ENCODE measurements at regions not wholly inside any gene's neighbourhood (a gene's known extent, or its start where the extent isn't known, plus 50 kb on each side); places are given as distances from the start of the nearest gene placed in this dataset.

GRCh38 chr13:61709258-61709657 is 293.6 kb upstream of the PCDH20 start:
- H3K27me3 Mint-ChIP-seq = no peaks in the 10 kb centered on the region
- no peak for ATAC-seq (ENCODE audit: low read depth in 2 of 2)
- H3K4me1 Mint-ChIP-seq = no peaks in the 10 kb centered on the region
- H3K27ac Mint-ChIP-seq = no peak overlapping the region
- H3K36me3 Mint-ChIP-seq = no peaks in the 10 kb centered on the region
- H3K9me3 Mint-ChIP-seq = peaks cover 4 to 15% (median 8%) of the 10 kb centered on the region in 7 donors
- DNase-seq = no peak
- H3K4me3 Mint-ChIP-seq = no peak overlapping the region

- Mint-ChIP-seq H3K9me3 (peaks cover 5 to 24% (median 9%) of the 10 kb centered on the region in 7 donors), H3K4me3 (no peak overlapping the region), H3K27ac (no peak overlapping the region), H3K36me3 (peaks cover 0 to 5% of the 10 kb centered on the region in 2 donors), H3K27me3 (no peaks in the 10 kb centered on the region), H3K4me1 (no peaks in the 10 kb centered on the region)
- no peak for DNase-seq
- ATAC-seq (ENCODE audit: low read depth in 2 of 2) = no peak
Measured at GRCh38 chr13:61706899-61707298, 291.2 kb upstream of the PCDH20 start.

- H3K36me3 Mint-ChIP-seq = peaks cover 0 to 5% of the 10 kb centered on the region in 2 donors
- no peaks in the 10 kb centered on the region for H3K4me1 Mint-ChIP-seq
- H3K4me3 Mint-ChIP-seq = no peak overlapping the region
- ATAC-seq (ENCODE audit: low read depth in 2 of 2) (no peak), DNase-seq (no peak)
- peaks cover 0 to 23% (median 8%) of the 10 kb centered on the region in 7 donors for H3K9me3 Mint-ChIP-seq
- no peak overlapping the region for H3K27ac Mint-ChIP-seq
- no peaks in the 10 kb centered on the region for H3K27me3 Mint-ChIP-seq
Measured at GRCh38 chr13:61700620-61701019, 285.0 kb upstream of the PCDH20 start.

- Mint-ChIP-seq H3K4me3 (no peak overlapping the region), H3K27me3 (no peaks in the 10 kb centered on the region), H3K27ac (no peak overlapping the region), H3K36me3 (peaks cover 0 to 5% of the 10 kb centered on the region in 2 donors), H3K4me1 (no peaks in the 10 kb centered on the region), H3K9me3 (peaks cover 0 to 21% (median 8%) of the 10 kb centered on the region in 7 donors)
- ATAC-seq (ENCODE audit: low read depth in 2 of 2) (no peak), DNase-seq (no peak)
Measured at GRCh38 chr13:61700181-61700580, 284.5 kb upstream of the PCDH20 start.

DNA sequence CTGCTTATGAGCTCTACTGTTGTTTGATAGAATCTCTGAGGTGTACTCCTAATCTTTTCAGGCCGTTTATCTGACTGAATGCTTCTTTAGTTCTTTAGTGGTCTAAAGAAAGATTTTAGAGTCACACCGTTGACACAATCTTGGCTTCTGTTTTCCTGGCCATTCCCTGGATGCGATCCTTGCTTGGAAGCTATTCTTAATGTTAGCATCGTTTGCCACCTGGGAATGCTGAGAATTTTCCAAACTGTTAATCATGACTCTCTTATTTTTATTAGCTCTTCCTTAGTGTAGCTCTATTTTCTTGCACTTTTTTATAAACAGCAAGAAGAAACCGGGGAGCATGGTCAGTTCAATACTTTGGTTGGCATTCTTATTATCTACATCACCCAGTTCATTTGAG is 281.0 kb upstream of the PCDH20 start:
- Mint-ChIP-seq H3K4me3 (no peak overlapping the region), H3K27me3 (no peaks in the 10 kb centered on the region), H3K36me3 (no peaks in the 10 kb centered on the region), H3K27ac (no peak overlapping the region), H3K9me3 (peaks cover 0 to 12% (median 3%) of the 10 kb centered on the region in 7 donors), H3K4me1 (no peaks in the 10 kb centered on the region)
- ATAC-seq (ENCODE audit: low read depth in 2 of 2) (no peak), DNase-seq (no peak)

GRCh38 chr13:61695147-61695546 is 279.5 kb upstream of the PCDH20 start:
- DNase-seq = no peak
- no peak for ATAC-seq (ENCODE audit: low read depth in 2 of 2)
- Mint-ChIP-seq H3K36me3 (no peaks in the 10 kb centered on the region), H3K9me3 (peaks cover 0 to 15% (median 3%) of the 10 kb centered on the region in 7 donors), H3K4me3 (no peak overlapping the region), H3K27me3 (no peaks in the 10 kb centered on the region), H3K4me1 (no peaks in the 10 kb centered on the region), H3K27ac (no peak overlapping the region)

- ATAC-seq (ENCODE audit: low read depth in 2 of 2) (no peak), DNase-seq (no peak)
- H3K4me3 Mint-ChIP-seq = no peak overlapping the region
- H3K4me1 Mint-ChIP-seq = no peaks in the 10 kb centered on the region
- peaks cover 0 to 23% (median 5%) of the 10 kb centered on the region in 7 donors for H3K9me3 Mint-ChIP-seq
- no peak overlapping the region for H3K27ac Mint-ChIP-seq
- no peaks in the 10 kb centered on the region for H3K27me3 Mint-ChIP-seq
- H3K36me3 Mint-ChIP-seq = no peaks in the 10 kb centered on the region
Measured at GRCh38 chr13:61692691-61693090, 277.0 kb upstream of the PCDH20 start.

- H3K36me3 Mint-ChIP-seq = no peaks in the 10 kb centered on the region
- peak overlapping the region in 1 of 6 donors; percentile 41 for H3K27ac Mint-ChIP-seq
- no peaks in the 10 kb centered on the region for H3K4me1 Mint-ChIP-seq
- peaks cover 3 to 32% (median 11%) of the 10 kb centered on the region in 7 donors for H3K9me3 Mint-ChIP-seq
- no peak overlapping the region for H3K4me3 Mint-ChIP-seq
- ATAC-seq (ENCODE audit: low read depth in 2 of 2) = no peak
- no peaks in the 10 kb centered on the region for H3K27me3 Mint-ChIP-seq
- DNase-seq = no peak
Measured at GRCh38 chr13:61685682-61686012, 270.0 kb upstream of the PCDH20 start.

DNA sequence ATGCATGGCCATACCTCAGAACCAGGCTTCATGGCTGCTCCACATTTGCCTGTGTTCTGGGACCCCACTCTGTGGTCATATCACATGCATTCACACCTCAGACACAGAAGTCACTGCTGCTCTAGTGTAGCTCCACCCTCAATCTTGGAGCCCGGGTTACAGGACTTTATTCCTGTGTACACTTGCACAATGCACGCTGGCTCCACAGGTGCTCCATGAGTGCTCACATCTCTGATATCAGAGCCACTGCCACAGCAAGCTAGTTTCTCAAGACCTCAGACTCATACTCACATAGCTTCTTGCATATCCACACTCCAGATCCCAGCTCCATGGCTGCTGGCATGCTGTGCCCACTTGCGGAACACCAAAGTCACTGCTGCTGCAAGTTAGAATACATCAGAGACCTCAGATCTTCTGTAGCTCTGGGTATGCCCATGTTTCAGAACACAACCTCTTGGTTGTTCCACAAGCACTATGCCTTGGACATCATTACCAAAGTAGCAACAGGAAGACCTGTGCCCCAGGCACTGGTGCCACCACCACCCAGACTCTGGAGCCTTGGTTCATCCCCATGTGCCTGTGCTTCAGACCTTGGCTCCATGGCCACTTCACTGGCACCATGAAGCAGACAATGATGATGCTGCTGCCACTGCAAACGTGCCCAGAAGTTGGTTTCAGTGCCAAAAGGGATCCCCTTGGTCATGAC is 269.5 kb upstream of the PCDH20 start:
- no peak overlapping the region for H3K27ac Mint-ChIP-seq
- ATAC-seq (ENCODE audit: low read depth in 2 of 2) (no peak), DNase-seq (no peak)
- H3K4me3 Mint-ChIP-seq = no peak overlapping the region
- H3K9me3 Mint-ChIP-seq = peaks cover 3 to 31% (median 11%) of the 10 kb centered on the region in 7 donors
- H3K4me1 Mint-ChIP-seq = no peaks in the 10 kb centered on the region
- H3K27me3 Mint-ChIP-seq = no peaks in the 10 kb centered on the region
- no peaks in the 10 kb centered on the region for H3K36me3 Mint-ChIP-seq

GRCh38 chr13:61672756-61673155 is 257.1 kb upstream of the PCDH20 start:
- Mint-ChIP-seq H3K36me3 (no peaks in the 10 kb centered on the region), H3K27ac (no peak overlapping the region), H3K9me3 (peaks cover 0 to 3% (median 0%) of the 10 kb centered on the region in 7 donors), H3K27me3 (no peaks in the 10 kb centered on the region), H3K4me3 (no peak overlapping the region), H3K4me1 (no peaks in the 10 kb centered on the region)
- DNase-seq (no peak), ATAC-seq (ENCODE audit: low read depth in 2 of 2) (no peak)

DNA sequence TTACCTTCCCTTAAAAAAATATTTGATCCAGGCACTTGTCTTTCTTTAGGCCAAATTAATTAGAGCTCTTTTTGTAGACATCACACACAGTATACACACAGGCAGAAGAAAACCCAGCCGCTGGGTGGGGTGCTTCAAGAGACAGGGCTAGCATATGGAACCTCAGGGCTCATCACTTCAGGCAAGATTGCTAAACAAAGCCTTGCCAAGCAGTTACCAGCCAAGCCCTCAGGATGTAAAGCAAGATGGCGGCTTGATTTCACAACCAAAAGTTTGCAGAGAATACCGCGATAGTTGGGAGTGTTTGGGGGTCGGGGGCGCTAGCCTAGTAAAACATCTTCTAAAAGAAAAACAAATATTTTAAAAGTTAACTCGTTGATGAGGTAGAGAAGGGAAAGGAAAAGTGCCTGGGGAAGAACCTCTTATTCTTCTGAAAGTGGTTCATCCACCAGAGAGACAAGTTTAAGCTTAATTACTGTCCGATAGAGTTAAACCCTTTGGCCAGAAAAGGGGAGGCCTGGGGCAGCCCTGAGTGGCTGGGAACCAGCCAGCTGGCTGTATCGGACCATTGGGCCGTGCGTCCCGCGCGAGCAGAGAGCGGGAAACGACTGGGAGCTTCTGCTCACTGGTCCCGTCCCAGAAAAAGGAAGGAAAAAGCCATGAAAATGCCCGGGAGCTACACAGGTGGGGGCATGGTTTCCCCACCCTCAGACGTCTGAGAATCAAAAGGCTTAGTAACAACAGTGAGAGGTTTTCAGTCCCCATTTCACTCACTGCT is 254.9 kb upstream of the PCDH20 start:
- Mint-ChIP-seq H3K27ac (no peak overlapping the region), H3K4me1 (no peaks in the 10 kb centered on the region), H3K27me3 (no peaks in the 10 kb centered on the region), H3K36me3 (no peaks in the 10 kb centered on the region), H3K9me3 (peaks cover 0 to 5% (median 3%) of the 10 kb centered on the region in 7 donors), H3K4me3 (no peak overlapping the region)
- ATAC-seq (ENCODE audit: low read depth in 2 of 2) = no peak
- DNase-seq = no peak

GRCh38 chr13:61664801-61665705 is 249.4 kb upstream of the PCDH20 start:
- Mint-ChIP-seq H3K27ac (no peak overlapping the region), H3K4me1 (no peaks in the 10 kb centered on the region), H3K27me3 (no peaks in the 10 kb centered on the region), H3K4me3 (no peak overlapping the region), H3K9me3 (peaks cover 1 to 11% (median 5%) of the 10 kb centered on the region in 7 donors), H3K36me3 (no peaks in the 10 kb centered on the region)
- ATAC-seq (ENCODE audit: low read depth in 2 of 2) = no peak
- no peak for DNase-seq

DNA sequence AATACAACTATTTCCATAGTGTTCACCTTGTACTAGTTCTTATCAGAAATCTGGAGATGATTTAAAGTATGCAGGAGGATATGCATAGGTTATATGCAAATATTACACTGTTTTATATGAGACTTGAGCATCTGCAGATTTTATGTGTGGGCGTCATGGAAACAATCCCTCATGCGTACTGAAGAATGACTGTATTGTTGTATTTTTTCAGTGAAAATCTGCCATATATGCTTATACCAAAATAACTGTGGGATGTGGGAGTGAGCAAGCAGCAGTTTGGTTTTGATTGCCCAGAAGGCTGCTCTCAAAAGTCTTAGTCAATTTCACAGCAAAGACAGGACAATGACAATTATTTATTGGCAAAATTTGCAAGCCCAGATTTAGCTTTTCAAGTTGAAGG is 238.8 kb upstream of the PCDH20 start:
- Mint-ChIP-seq H3K4me3 (no peak overlapping the region), H3K27me3 (no peaks in the 10 kb centered on the region), H3K36me3 (no peaks in the 10 kb centered on the region), H3K27ac (no peak overlapping the region), H3K9me3 (peaks cover 0 to 9% (median 5%) of the 10 kb centered on the region in 7 donors), H3K4me1 (no peaks in the 10 kb centered on the region)
- ATAC-seq (ENCODE audit: low read depth in 2 of 2) (no peak), DNase-seq (no peak)
